AG20443 (cell line): ENCODE measurements at regions not wholly inside any gene's neighbourhood (a gene's known extent, or its start where the extent isn't known, plus 50 kb on each side); places are given as distances from the start of the nearest gene placed in this dataset.

ENCODE experiments used
- DNase-seq: peaks from one replicate; pipeline ENCODE4 v3.0.0; 2012; ENCODE audit warnings: low spot score, mixed read lengths

GRCh38 chr11:15379483-15379882 is 264.8 kb downstream of the INSC start:
- no peak for DNase-seq

DNA sequence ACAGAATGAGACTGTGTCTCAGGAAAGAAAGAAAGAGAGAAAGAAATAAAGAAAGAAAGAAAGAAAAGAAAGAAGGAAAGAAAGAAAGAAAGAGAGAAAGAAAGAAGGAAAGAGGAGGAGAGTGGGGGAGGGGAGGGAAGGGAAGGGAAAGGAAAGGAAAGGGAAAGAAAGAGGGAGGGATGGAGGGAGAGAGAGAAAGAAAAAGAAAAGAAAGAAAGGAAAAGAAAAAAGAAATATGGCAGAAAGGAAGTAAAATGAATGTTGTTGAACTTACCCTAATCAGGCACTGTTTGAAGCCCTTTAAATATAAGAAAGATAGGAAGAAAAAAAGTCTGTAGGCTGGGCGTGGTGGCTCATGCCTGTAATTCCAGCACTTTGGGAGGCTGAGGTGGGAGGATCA is 276.1 kb downstream of the INSC start:
- no peak for DNase-seq

DNA sequence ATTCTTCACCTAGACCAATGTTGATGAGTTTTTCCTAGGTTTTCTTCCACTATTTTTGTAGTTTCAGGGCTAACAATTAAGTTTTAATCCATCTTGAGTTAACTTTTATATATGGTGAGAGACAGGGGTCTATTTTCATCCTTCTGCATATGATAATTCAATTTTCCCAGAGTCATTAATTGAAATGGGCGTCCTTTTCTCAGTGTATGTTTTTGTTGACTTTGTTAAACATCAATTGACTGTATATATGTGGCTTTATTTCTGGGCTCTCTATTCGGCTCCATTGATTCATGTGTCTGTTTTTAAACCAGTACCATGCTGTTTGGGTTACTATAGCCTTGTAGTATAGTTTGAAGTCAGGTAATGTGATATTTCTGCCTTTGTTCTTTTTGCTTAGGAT is 282.1 kb downstream of the INSC start:
- no peak for DNase-seq

DNA sequence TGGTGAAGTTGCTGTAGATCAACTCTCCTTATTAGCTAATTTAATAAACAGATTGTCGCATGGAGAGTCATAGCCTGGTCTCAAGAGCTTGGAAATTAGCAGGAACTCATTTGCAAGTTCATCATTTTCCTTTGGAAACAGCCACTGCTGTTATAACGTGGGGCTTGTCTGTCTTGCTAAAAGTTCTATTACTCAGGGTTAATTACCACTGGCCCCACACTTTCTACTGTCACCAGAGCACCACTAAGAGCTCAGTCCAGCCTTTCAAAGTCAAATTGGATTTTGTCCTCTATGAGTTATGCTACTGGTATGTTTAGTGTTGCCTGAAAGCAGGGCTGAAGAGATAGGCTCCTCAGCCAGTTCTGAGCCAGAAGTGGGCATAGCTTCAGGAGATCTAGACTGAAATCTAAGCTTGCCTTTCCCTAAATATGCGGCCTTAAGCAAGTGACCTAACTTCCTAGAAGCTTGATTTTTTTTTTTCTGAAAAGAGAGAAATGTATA is 292.2 kb downstream of the INSC start:
- no peak for DNase-seq

- DNase-seq = no peak
These were observed 297.3 kb downstream of the INSC start for GRCh38 chr11:15412054-15412453.

- DNase-seq = no peak
These were observed 304.2 kb downstream of the INSC start for GRCh38 chr11:15418921-15419320.

DNA sequence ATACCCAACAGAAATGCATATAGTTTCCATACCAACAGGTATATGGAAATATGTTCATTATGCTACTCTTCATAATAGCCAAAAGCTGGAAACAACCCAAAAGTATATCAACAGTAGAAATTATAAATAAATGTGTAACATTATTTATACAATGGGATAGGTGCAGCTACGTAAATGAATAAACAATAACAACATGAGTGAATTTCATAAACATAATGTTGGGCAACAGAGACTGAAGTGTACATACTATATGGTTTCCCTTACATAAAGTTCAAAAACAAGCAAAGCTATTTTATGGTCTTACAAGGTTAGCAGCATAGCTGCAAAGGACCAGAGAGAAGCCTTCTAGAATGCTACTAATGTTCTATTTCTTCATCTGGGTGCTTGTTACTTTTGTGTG is 305.0 kb downstream of the INSC start:
- no peak for DNase-seq

GRCh38 chr11:15430381-15430780 is 315.7 kb downstream of the INSC start:
- DNase-seq = no peak

- no peak for DNase-seq
These were observed 319.8 kb downstream of the INSC start for GRCh38 chr11:15434529-15434928.

DNA sequence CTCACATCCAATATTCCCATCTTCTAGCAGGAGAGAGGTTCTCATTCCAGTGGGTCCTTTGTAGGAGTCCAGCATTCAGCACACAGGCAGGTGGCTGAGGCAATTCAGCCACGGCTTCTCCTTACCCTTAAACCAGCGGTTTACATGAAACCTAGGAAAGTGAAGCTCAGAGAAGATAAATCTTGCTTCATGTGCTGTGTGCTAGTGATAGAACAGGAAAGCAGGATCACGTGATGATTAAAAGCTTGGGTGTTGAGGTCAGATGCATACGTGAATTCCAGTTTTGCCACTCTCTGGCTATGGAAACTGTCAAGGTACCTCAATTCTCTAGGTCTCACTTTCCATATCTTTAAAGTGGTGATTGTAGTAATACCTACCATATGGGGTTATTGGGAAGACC is 331.6 kb downstream of the INSC start:
- DNase-seq = no peak

DNA sequence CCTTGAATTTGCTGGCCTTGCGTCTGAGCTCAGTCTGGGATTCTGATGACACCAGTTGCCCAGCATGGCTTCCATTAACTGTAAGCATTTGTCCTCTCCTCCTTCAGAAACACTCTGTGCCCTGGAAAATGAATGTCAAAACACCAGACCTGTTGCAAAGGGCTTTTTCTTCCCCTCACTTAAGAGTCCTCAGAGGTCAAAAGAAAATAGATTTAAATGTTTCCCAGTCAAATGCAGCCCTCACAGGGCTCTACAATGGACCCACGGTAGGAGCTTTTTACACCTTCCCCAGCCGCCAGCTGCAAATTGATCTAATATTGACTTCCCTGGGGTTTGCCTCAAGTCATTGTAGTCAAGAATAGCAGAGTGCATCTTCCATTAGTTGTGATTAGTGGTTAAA is 332.2 kb downstream of the INSC start:
- DNase-seq = no peak

- no peak for DNase-seq
These were observed 337.0 kb downstream of the INSC start for GRCh38 chr11:15451713-15452112.

GRCh38 chr11:15453211-15453765 is 338.6 kb downstream of the INSC start:
- no peak for DNase-seq

DNA sequence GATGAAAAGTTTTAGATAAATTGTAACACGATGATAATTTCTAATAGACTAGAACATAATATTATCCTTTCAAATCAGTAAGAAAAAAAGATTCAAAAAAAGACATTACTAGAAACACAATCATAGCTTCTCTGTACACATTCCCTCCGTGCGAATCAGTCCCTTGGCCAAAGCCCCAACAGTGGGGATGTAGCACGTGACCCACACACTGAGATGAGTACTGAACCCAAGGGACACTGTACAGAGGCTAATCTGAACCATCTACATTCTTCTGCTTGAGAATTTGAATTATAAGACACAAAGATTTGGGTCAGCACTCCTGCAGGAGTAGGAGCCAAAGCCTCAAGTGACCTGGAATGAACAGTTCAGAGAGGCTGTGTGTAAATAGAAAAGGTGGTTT is 353.7 kb downstream of the INSC start:
- DNase-seq = no peak

GRCh38 chr11:15471048-15471894 is 356.5 kb downstream of the INSC start:
- no peak for DNase-seq

DNA sequence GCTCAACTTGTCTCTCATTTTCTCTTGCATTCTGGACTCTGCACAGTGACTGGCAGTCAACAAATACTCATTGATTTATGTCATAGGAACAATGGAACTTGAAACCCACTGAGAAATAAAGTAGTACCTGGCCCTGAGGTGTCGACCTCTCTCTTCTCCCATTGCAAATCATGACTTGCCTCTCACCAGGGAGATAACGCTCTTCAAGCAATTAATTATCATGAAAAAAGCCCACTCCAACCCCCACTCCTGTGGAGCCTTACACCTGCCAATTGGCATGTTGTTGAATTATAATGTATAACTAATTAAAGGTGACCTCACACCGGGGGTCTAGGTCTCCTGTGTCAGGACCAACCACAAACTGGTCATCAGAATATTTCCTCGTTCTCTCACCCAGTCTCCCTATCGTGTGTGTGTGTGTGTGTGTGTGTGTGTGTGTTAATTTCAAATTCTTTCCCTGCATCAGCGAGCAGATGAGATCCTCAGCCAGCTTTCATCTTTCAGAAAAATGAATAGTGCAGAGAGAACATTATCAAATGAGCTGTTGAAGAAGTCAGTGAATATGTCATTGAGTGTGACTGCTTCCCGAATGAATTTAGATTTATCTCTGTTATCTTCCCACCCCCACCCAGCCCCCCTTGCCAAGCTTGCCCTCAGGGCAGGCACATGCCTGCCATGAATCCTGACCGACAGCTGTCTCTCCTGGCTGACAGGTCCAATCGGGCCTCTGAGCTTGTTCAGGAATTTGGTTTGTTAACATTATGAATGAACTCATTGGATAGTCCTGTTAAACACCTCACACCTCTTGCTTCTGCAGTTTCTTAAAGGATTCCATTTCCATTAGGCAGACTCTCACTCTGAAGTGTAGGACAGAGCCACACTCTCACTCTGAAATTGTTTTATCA is 357.4 kb downstream of the INSC start:
- no peak for DNase-seq

DNA sequence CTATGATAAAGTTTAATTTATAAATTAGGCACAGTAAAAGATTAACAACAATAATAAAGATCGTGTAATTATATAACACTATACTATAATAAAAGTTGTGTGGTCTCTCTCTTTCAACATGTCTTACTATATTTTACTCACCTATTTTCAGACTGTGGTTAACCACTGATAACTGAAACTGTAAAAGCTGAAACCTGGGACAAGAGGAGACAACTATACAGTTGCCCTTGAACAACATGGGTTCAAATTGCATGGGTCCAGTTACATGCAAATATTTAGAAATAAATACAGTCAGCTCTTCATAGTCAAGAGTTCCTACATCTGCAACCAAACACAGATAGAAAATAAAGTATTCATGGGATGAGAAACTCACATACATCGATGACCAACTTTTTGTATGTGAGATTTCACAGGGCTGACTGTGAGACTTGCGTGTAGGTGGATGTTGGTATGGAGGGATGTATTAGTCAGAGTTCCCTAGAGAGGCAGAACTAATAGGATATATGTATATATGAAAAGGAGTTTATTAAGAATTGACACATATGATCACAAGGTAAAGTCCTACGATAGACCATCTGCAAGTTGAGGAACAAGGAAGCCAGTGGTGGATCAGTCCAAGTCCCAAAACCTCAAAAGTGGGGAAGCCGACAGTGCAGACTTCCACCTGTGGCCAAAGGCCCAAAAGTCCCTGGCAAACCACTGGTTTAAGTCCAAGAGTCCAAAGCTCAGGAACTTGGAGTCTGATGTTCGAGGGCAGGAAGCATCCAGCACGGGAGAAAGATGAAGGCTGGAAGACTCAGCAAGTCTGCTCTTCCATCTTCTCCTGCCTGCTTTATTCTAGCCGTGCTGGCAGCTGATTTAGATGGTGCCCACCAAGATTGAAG is 359.5 kb downstream of the INSC start:
- no peak for DNase-seq

- DNase-seq = no peak
These were observed 361.7 kb downstream of the INSC start for GRCh38 chr11:15476371-15476917.

DNA sequence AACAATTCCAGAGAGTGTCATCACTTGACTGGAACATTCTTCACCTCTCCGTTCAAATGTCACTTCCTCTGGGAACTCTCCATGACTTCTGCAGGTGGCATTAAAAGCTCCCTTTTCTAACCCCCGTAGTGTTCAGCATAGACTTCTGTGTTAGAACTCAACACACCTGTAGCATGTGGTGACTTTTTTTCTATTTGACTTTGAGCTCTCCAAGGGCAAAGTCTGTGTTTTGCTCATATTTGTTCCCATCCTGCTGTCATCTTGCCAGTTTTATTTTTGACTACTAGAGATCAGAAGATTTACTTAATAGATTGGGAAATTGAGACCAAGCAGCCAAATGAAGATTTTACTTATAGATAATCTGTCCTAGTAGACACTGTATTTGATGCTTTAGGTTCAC is 367.1 kb downstream of the INSC start:
- DNase-seq = no peak

GRCh38 chr11:15483205-15483604 is 368.5 kb downstream of the INSC start:
- DNase-seq = no peak

GRCh38 chr11:15484398-15484797 is 369.7 kb downstream of the INSC start:
- no peak for DNase-seq
